HEK293 (cell line): ENCODE measurements at regions not wholly inside any gene's neighbourhood (a gene's known extent, or its start where the extent isn't known, plus 50 kb on each side); places are given as distances from the start of the nearest gene placed in this dataset.

Experiments used
- CTCF ChIA-PET: fragments of 350-600 bp; formaldehyde crosslinking; extraction: SDS; loops from one replicate; lab custom pipeline; 2021; ENCODE audit warnings: antibody characterized with exemption; lab: Yijun Ruan, JAX
- POLR2A ChIA-PET: fragments of 300-600 bp; formaldehyde crosslinking; extraction: SDS; loops from one replicate; lab custom pipeline; 2020; ENCODE audit warnings: antibody characterized with exemption, inconsistent platforms; lab: Yijun Ruan, JAX
- H3K27ac ChIP-seq: fragments of 200-500 bp; sonication (Bioruptor generic); 2 replicates; pipeline ENCODE4 v1.5.1; 2014; ENCODE audit warnings: low read depth, low read length, control low read depth, inconsistent platforms; ENCODE audit errors: extremely low read depth
- H3K36me3 ChIP-seq, 2 experiments: fragments of 200-500 bp in 1 of 2; sonication (Bioruptor generic) in 1 of 2; 1 replicate in 1 of 2; 2 replicates in 1 of 2; pipeline ENCODE4 v1.5.1; 2014 to 2017; ENCODE audit warnings: inconsistent platforms in 2 of 2, low read length in 2 of 2; ENCODE audit not compliant: control insufficient read depth in 2 of 2, insufficient read depth in 1 of 2
- H3K4me1 ChIP-seq: fragments of 200-500 bp; sonication (Bioruptor generic); 2 replicates; pipeline ENCODE4 v1.5.1; 2014; ENCODE audit warnings: mild to moderate bottlenecking, low read length, inconsistent platforms; ENCODE audit not compliant: control insufficient read depth, insufficient read depth
- H3K4me3 ChIP-seq: 2 replicates; pipeline ENCODE4 v1.5.1; 2011; ENCODE audit warnings: low read depth, mild to moderate bottlenecking, control low read depth, low read length, moderate library complexity
- H3K9me3 ChIP-seq: fragments of 200-500 bp; sonication (Bioruptor generic); 2 replicates; pipeline ENCODE4 v1.5.1; 2014; ENCODE audit warnings: low read depth, low read length, inconsistent platforms; ENCODE audit not compliant: control insufficient read depth, insufficient read depth
- GLIS2 ChIP-seq: fragments of 450-650 bp; formaldehyde crosslinking; IDR thresholded peaks from 2 replicates; pipeline ENCODE4 v1.5.1; 2016; ENCODE audit warnings: missing biosample characterization, missing genetic modification characterization
- HOXC10 ChIP-seq: sonication (generic); formaldehyde crosslinking; IDR thresholded peaks from 2 replicates; pipeline ENCODE4 v1.8.1; 2023; ENCODE audit warnings: mild to moderate bottlenecking, missing genetic modification reagents
- KLF16 ChIP-seq: fragments of 450-650 bp; formaldehyde crosslinking; IDR thresholded peaks from 2 replicates; pipeline ENCODE4 v1.5.1; 2017; ENCODE audit warnings: missing biosample characterization, missing genetic modification characterization
- KLF8 ChIP-seq: fragments of 450-650 bp; formaldehyde crosslinking; IDR thresholded peaks from 2 replicates; pipeline ENCODE4 v1.5.1; 2016; ENCODE audit warnings: missing biosample characterization, missing genetic modification characterization
- MYNN ChIP-seq: fragments of 450-650 bp; formaldehyde crosslinking; IDR thresholded peaks from 2 replicates; pipeline ENCODE4 v1.5.1; 2016; ENCODE audit warnings: missing biosample characterization, missing genetic modification characterization, borderline replicate concordance
- REPIN1 ChIP-seq: fragments of 450-650 bp; formaldehyde crosslinking; IDR thresholded peaks from 2 replicates; pipeline ENCODE4 v1.5.1; 2017; ENCODE audit warnings: missing biosample characterization, missing genetic modification characterization, low read depth
- SP3 ChIP-seq: fragments of 450-650 bp; formaldehyde crosslinking; IDR thresholded peaks from 2 replicates; pipeline ENCODE4 v1.5.1; 2016; ENCODE audit warnings: missing biosample characterization, missing genetic modification characterization
- TCF7L2 ChIP-seq: IDR thresholded peaks from 2 replicates; pipeline ENCODE4 v1.6.1; 2011; ENCODE audit warnings: low read depth, mild to moderate bottlenecking, inconsistent platforms, low read length, moderate library complexity, borderline replicate concordance
- ZNF114 ChIP-seq: fragments of 450-650 bp; formaldehyde crosslinking; IDR thresholded peaks from 2 replicates; pipeline ENCODE4 v1.5.0; 2017; ENCODE audit warnings: missing biosample characterization, missing genetic modification characterization
- ZNF16 ChIP-seq: fragments of 450-650 bp; formaldehyde crosslinking; IDR thresholded peaks from 2 replicates; pipeline ENCODE4 v1.5.1; 2016; ENCODE audit warnings: low read depth, missing biosample characterization, missing genetic modification characterization
- ZNF19 ChIP-seq: fragments of 450-650 bp; formaldehyde crosslinking; IDR thresholded peaks from 2 replicates; pipeline ENCODE4; 2016; ENCODE audit warnings: missing biosample characterization, missing genetic modification characterization, low read depth
- ZNF211 ChIP-seq: fragments of 450-650 bp; formaldehyde crosslinking; IDR thresholded peaks from 2 replicates; pipeline ENCODE4 v1.5.1; 2016; ENCODE audit warnings: low read depth, missing biosample characterization, missing genetic modification characterization
- ZNF214 ChIP-seq: fragments of 450-650 bp; formaldehyde crosslinking; IDR thresholded peaks from 2 replicates; pipeline ENCODE4 v1.5.1; 2017; ENCODE audit warnings: missing biosample characterization, mild to moderate bottlenecking, missing genetic modification characterization, borderline replicate concordance
- ZNF292 ChIP-seq: fragments of 450-650 bp; formaldehyde crosslinking; IDR thresholded peaks from 2 replicates; pipeline ENCODE4 v1.5.1; 2016; ENCODE audit warnings: low read depth, missing biosample characterization, missing genetic modification characterization, borderline replicate concordance
- ZNF335 ChIP-seq: fragments of 450-650 bp; formaldehyde crosslinking; conservative IDR thresholded peaks from 2 replicates; pipeline ENCODE4 v1.5.1; 2016; ENCODE audit warnings: missing biosample characterization, missing genetic modification characterization
- ZNF341 ChIP-seq: fragments of 450-650 bp; formaldehyde crosslinking; IDR thresholded peaks from 2 replicates; pipeline ENCODE4; 2016; ENCODE audit warnings: low read depth, missing biosample characterization, missing genetic modification characterization
- ZNF350 ChIP-seq: fragments of 450-650 bp; formaldehyde crosslinking; IDR thresholded peaks from 2 replicates; pipeline ENCODE4 v1.5.0; 2017; ENCODE audit warnings: missing biosample characterization, mild to moderate bottlenecking, missing genetic modification characterization
- ZNF623 ChIP-seq: fragments of 450-650 bp; formaldehyde crosslinking; IDR thresholded peaks from 2 replicates; pipeline ENCODE4 v1.5.1; 2016; ENCODE audit warnings: missing biosample characterization, missing genetic modification characterization
- ZNF785 ChIP-seq: fragments of 450-650 bp; formaldehyde crosslinking; IDR thresholded peaks from 2 replicates; pipeline ENCODE4 v1.5.1; 2016; ENCODE audit warnings: missing biosample characterization, missing genetic modification characterization
- ZNF837 ChIP-seq: fragments of 450-650 bp; formaldehyde crosslinking; IDR thresholded peaks from 2 replicates; pipeline ENCODE4 v1.5.1; 2016; ENCODE audit warnings: missing biosample characterization, missing genetic modification characterization
- ZNF843 ChIP-seq: fragments of 450-650 bp; formaldehyde crosslinking; IDR thresholded peaks from 2 replicates; pipeline ENCODE4 v1.5.1; 2016; ENCODE audit warnings: missing biosample characterization, missing genetic modification characterization
- TF ChIP-seq, protein P1 (sequence below): fragments of 450-650 bp; formaldehyde crosslinking; IDR thresholded peaks from 2 replicates; pipeline ENCODE4 v1.5.1; 2017; ENCODE audit warnings: missing biosample characterization, mild to moderate bottlenecking, missing genetic modification characterization, moderate library complexity
- TF ChIP-seq, protein P2 (sequence below): fragments of 450-650 bp; formaldehyde crosslinking; IDR thresholded peaks from 2 replicates; pipeline ENCODE4 v1.5.1; 2016; ENCODE audit warnings: missing biosample characterization, missing genetic modification characterization
- TF ChIP-seq, protein P3 (sequence below): fragments of 450-650 bp; formaldehyde crosslinking; IDR thresholded peaks from 2 replicates; pipeline ENCODE4 v1.5.1; 2017; ENCODE audit warnings: missing biosample characterization, missing genetic modification characterization

DNA sequence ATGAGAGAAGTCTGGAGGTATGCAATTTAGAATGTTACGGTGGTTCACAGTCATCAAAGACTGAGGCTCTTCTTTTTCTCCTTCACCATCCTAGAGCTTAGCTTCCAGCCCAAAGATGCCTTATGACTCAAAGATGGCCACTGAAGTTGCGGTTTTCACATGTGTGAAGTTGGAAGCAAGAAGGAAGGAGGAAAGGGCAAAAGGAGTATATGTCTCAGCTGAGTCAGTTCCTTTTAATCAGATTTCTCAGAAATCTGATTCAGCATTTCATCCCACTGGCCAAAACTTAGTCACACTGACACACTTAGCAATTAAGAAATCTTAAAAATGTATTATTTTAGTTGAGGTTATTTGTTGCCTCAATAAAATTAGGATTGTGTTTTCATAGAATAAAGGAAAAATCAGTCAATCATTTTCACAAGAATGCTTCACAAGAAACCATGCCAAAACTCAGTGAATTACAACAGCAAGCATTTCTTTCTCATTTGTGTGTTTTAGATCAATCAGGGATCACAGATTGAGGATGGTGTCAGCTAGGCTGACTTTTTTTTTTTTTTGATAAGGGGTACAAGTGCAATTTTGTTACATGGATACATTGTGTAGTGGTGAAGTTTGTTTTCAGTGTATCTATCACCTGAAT lies 211.1 kb upstream of the GADL1 start:
- Histone ChIP-seq H3K4me3 (no peak overlapping the region), H3K27ac (no peak overlapping the region), H3K36me3 (no peaks in the 10 kb centered on the region), H3K4me1 (no peaks in the 10 kb centered on the region), H3K9me3 (no peaks in the 10 kb centered on the region)
- TF ChIP-seq ZNF785 (tag by site-specific recombination) = no peak
- no peak for TF ChIP-seq TCF7L2
- TF ChIP-seq ZNF350 (tag by site-specific recombination) = no peak
- TF ChIP-seq MYNN = no peak
- no peak for TF ChIP-seq SP3 (tag by site-specific recombination)
- no peak for TF ChIP-seq ZNF837 (tag by site-specific recombination)
- no peak for TF ChIP-seq KLF16
- no peak for TF ChIP-seq GLIS2 (tag by site-specific recombination)
- TF ChIP-seq ZNF19 = no peak
- TF ChIP-seq KLF8 (tag by site-specific recombination) = no peak
- TF ChIP-seq, protein P1, sequence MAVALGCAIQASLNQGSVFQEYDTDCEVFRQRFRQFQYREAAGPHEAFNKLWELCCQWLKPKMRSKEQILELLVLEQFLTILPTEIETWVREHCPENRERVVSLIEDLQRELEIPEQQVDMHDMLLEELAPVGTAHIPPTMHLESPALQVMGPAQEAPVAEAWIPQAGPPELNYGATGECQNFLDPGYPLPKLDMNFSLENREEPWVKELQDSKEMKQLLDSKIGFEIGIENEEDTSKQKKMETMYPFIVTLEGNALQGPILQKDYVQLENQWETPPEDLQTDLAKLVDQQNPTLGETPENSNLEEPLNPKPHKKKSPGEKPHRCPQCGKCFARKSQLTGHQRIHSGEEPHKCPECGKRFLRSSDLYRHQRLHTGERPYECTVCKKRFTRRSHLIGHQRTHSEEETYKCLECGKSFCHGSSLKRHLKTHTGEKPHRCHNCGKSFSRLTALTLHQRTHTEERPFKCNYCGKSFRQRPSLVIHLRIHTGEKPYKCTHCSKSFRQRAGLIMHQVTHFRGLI (tag by site-specific recombination) = no peak
- ChIA-PET POLR2A (no interaction called here), CTCF (no interaction called here)

DNA sequence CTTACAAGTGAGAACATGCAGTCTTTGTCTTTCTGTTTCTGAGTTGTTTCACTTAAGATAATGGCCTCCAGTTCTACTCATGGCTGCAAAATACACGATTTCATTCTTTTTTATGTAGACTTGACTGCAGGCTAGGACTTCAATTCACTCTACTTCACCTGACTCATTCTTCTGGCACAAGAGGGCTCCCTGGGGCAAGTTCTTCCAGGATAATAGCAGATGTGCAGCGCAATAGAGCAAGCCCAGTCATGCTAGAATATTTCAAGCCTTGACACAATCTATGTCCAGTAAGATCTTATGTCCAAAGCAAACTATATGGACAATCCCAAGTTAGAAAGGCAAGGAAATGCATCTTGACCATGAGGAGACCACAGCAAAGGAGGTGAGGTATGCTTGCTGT lies 211.7 kb upstream of the GADL1 start:
- CTCF ChIA-PET = no interaction called here
- Histone ChIP-seq H3K4me1 (no peaks in the 10 kb centered on the region), H3K9me3 (no peaks in the 10 kb centered on the region), H3K27ac (no peak overlapping the region), H3K4me3 (no peak overlapping the region), H3K36me3 (no peaks in the 10 kb centered on the region)
- TF ChIP-seq ZNF114 (tag by site-specific recombination) = no peak
- TF ChIP-seq ZNF341 (tag by site-specific recombination) = no peak
- no peak for TF ChIP-seq ZNF16
- TF ChIP-seq ZNF843 (tag by site-specific recombination) = no peak
- TF ChIP-seq HOXC10 (CRISPR knock-in tag) = no peak
- TF ChIP-seq, protein P2, sequence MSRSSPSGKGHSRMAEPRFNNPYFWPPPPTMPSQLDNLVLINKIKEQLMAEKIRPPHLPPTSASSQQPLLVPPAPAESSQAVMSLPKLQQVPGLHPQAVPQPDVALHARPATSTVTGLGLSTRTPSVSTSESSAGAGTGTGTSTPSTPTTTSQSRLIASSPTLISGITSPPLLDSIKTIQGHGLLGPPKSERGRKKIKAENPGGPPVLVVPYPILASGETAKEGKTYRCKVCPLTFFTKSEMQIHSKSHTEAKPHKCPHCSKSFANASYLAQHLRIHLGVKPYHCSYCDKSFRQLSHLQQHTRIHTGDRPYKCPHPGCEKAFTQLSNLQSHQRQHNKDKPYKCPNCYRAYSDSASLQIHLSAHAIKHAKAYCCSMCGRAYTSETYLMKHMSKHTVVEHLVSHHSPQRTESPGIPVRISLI = no peak
- POLR2A ChIA-PET = no interaction called here

DNA sequence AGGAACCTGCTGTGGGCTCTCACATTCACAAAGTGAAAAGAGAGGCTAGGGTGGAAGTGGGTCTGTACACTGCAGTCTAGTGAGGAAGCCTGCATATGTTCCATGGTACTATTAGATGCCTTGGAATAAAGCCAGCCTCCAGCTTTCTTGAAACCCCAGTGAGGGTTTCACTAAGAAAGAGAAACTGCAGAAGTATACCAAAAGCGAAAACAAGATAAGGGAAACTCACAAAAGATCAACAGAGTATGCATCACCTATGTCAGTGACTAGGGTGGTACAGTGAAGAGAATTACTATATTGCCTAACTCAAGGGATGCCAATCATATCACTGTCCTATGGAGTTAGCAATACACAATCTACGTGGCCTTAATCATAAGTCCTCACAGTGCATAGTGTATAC lies 212.5 kb upstream of the GADL1 start:
- H3K27ac ChIP-seq = no peak overlapping the region
- TF ChIP-seq ZNF843 (tag by site-specific recombination) (no peak), ZNF211 (tag by site-specific recombination) (no peak), ZNF623 (tag by site-specific recombination) (no peak), ZNF335 (tag by site-specific recombination) (no peak), REPIN1 (tag by site-specific recombination) (no peak), KLF8 (tag by site-specific recombination) (no peak), ZNF214 (tag by site-specific recombination) (no peak), ZNF292 (tag by site-specific recombination) (no peak)
- TF ChIP-seq, protein P3, sequence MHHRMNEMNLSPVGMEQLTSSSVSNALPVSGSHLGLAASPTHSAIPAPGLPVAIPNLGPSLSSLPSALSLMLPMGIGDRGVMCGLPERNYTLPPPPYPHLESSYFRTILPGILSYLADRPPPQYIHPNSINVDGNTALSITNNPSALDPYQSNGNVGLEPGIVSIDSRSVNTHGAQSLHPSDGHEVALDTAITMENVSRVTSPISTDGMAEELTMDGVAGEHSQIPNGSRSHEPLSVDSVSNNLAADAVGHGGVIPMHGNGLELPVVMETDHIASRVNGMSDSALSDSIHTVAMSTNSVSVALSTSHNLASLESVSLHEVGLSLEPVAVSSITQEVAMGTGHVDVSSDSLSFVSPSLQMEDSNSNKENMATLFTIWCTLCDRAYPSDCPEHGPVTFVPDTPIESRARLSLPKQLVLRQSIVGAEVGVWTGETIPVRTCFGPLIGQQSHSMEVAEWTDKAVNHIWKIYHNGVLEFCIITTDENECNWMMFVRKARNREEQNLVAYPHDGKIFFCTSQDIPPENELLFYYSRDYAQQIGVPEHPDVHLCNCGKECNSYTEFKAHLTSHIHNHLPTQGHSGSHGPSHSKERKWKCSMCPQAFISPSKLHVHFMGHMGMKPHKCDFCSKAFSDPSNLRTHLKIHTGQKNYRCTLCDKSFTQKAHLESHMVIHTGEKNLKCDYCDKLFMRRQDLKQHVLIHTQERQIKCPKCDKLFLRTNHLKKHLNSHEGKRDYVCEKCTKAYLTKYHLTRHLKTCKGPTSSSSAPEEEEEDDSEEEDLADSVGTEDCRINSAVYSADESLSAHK = no peak
- H3K9me3 ChIP-seq = no peaks in the 10 kb centered on the region
- ChIA-PET POLR2A (no interaction called here), CTCF (interaction anchor here (0.7 kb wide), 1 partner anchor 1438 kb away, joined by 3 read pairs; no protein-coding TSS in a partner anchor)
- no peaks in the 10 kb centered on the region for H3K4me1 ChIP-seq
- H3K4me3 ChIP-seq = no peak overlapping the region
- H3K36me3 ChIP-seq = no peaks in the 10 kb centered on the region
